CD8-positive, alpha-beta memory T cell (primary cell): ENCODE measurements at regions not wholly inside any gene's neighbourhood (a gene's known extent, or its start where the extent isn't known, plus 50 kb on each side); places are given as distances from the start of the nearest gene placed in this dataset.

Experiments used
- CTCF ChIA-PET: fragments of 350-600 bp; sonication (Branson Sonifier 250); formaldehyde crosslinking; loops from one replicate; lab custom pipeline; 2021; ENCODE audit warnings: antibody characterized with exemption; lab: Charles Lee
- POLR2A ChIA-PET: fragments of 350-600 bp; sonication (Branson Sonifier 250); formaldehyde crosslinking; loops from one replicate; lab custom pipeline; 2021; ENCODE audit warnings: antibody characterized with exemption; lab: Charles Lee
- DNase-seq, 5 donors: peaks; one replicate each; pipeline versions ENCODE4 v3.0.0 to v3.0.0-alpha.2; 2020 to 2022; ENCODE audit warnings: mixed read lengths in 1 of 5
- H3K27ac ChIP-seq: one replicate; pipeline ENCODE4 v1.7.0; 2013; ENCODE audit warnings: low read depth, mild to moderate bottlenecking, low read length, moderate library complexity
- H3K27me3 ChIP-seq: 2 replicates; pipeline ENCODE4 v1.7.0; 2013; ENCODE audit warnings: low read length, mild to moderate bottlenecking; ENCODE audit not compliant: insufficient read depth, poor library complexity, severe bottlenecking
- H3K36me3 ChIP-seq: 2 replicates; pipeline ENCODE4 v1.7.0; 2013; ENCODE audit warnings: mild to moderate bottlenecking, low read length, moderate library complexity; ENCODE audit not compliant: insufficient read depth
- H3K4me1 ChIP-seq: 2 replicates; pipeline ENCODE4 v1.7.0; 2013; ENCODE audit warnings: mild to moderate bottlenecking, low read length, moderate library complexity; ENCODE audit not compliant: insufficient read depth
- H3K4me3 ChIP-seq: 2 replicates; pipeline ENCODE4 v1.7.0; 2013; ENCODE audit warnings: mild to moderate bottlenecking, low read length
- H3K9me3 ChIP-seq: 2 replicates; pipeline ENCODE4 v1.7.0; 2013; ENCODE audit warnings: mild to moderate bottlenecking, low read length
- H3K27ac Mint-ChIP-seq, 8 donors: one replicate each; pipeline ENCODE4 v1.8.0; 2020 to 2021; ENCODE audit warnings: mixed read lengths in 8 of 8, mild to moderate bottlenecking in 6 of 8, inconsistent platforms in 3 of 8, moderate library complexity in 3 of 8
- H3K27me3 Mint-ChIP-seq, 2 donors: one replicate each; pipeline ENCODE4 v1.8.0; 2020 to 2021; ENCODE audit warnings: mixed read lengths in 2 of 2, mild to moderate bottlenecking in 1 of 2, moderate library complexity in 1 of 2
- H3K36me3 Mint-ChIP-seq, 3 donors: one replicate each; pipeline ENCODE4 v1.8.0; 2020 to 2021; ENCODE audit warnings: mixed read lengths in 3 of 3, inconsistent platforms in 1 of 3, mild to moderate bottlenecking in 1 of 3
- H3K4me1 Mint-ChIP-seq, 3 donors: one replicate each; pipeline ENCODE4 v1.8.0; 2020 to 2021; ENCODE audit warnings: mixed read lengths in 3 of 3, inconsistent platforms in 1 of 3, mild to moderate bottlenecking in 1 of 3
- H3K4me3 Mint-ChIP-seq, 7 donors: one replicate each; pipeline ENCODE4 v1.8.0; 2020 to 2021; ENCODE audit warnings: mixed read lengths in 7 of 7, mild to moderate bottlenecking in 6 of 7, moderate library complexity in 4 of 7, inconsistent platforms in 2 of 7
- H3K9me3 Mint-ChIP-seq, 5 donors: one replicate each; pipeline ENCODE4 v1.8.0; 2020 to 2022; ENCODE audit warnings: mixed read lengths in 5 of 5, mild to moderate bottlenecking in 3 of 5, moderate library complexity in 2 of 5, inconsistent platforms in 1 of 5

DNA sequence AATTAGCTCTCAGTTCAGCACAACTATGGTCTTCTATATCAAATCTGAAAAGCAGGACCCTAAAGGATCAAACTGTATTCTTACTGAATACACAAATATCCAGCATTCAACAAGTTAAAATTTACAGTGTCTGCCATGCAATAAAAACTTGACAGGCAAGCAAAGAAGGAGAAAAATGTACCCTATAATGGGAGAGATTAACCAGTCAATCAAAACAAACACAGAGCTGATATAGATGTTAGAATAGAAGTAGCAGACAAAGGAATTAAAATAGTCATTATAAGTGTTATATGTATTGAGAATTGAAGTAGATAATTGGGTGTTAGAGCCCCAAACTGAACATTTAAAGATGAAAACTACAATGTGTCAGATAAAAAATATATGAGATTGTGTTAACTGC is 914.9 kb downstream of the EPHA7 start:
- no peaks in the 10 kb centered on the region for H3K4me1 Mint-ChIP-seq
- H3K27me3 ChIP-seq, result no peaks in the 10 kb centered on the region
- no peak overlapping the region for H3K4me3 ChIP-seq
- no peak for DNase-seq
- peaks cover 0 to 37% (median 5%) of the 10 kb centered on the region in 5 donors for H3K9me3 Mint-ChIP-seq
- POLR2A ChIA-PET, result no interaction called here
- CTCF ChIA-PET, result no interaction called here
- H3K27ac ChIP-seq, result no peak overlapping the region
- H3K27me3 Mint-ChIP-seq, result no peaks in the 10 kb centered on the region
- no peak overlapping the region for H3K4me3 Mint-ChIP-seq
- H3K36me3 ChIP-seq, result no peaks in the 10 kb centered on the region
- H3K9me3 ChIP-seq, result no peaks in the 10 kb centered on the region
- no peaks in the 10 kb centered on the region for H3K36me3 Mint-ChIP-seq
- H3K4me1 ChIP-seq, result no peaks in the 10 kb centered on the region
- H3K27ac Mint-ChIP-seq, result no peak overlapping the region

DNA sequence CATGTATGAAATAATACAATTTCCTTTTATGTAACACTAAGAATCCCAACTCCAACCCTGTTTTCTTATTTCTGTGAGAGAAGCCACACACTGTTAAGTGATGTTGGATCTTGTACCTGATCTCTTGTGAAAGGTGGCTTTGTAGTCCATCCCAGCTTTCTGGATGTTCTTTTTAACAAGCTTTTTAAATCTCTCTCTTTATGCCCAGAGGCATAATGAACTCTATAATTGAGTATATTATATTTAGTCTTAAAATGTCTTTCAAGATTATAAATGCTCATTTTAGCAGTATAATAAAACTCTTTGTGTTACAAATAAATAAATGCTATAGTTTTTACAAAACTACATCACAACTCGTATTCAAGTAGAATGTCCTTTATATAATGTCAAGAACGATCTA is 922.1 kb downstream of the EPHA7 start:
- H3K9me3 Mint-ChIP-seq, result peaks cover 0 to 23% (median 3%) of the 10 kb centered on the region in 5 donors
- H3K4me3 ChIP-seq, result no peak overlapping the region
- no peaks in the 10 kb centered on the region for H3K27me3 ChIP-seq
- no peak overlapping the region for H3K27ac ChIP-seq
- no peak overlapping the region for H3K4me3 Mint-ChIP-seq
- no peaks in the 10 kb centered on the region for H3K36me3 Mint-ChIP-seq
- no peak overlapping the region for H3K27ac Mint-ChIP-seq
- POLR2A ChIA-PET, result no interaction called here
- no peaks in the 10 kb centered on the region for H3K9me3 ChIP-seq
- H3K36me3 ChIP-seq, result no peaks in the 10 kb centered on the region
- CTCF ChIA-PET, result no interaction called here
- H3K27me3 Mint-ChIP-seq, result no peaks in the 10 kb centered on the region
- DNase-seq, result no peak
- no peaks in the 10 kb centered on the region for H3K4me1 ChIP-seq
- no peaks in the 10 kb centered on the region for H3K4me1 Mint-ChIP-seq

GRCh38 chr6:92496527-92496926 is 922.8 kb downstream of the EPHA7 start:
- H3K4me3 Mint-ChIP-seq, result no peak overlapping the region
- no peaks in the 10 kb centered on the region for H3K4me1 Mint-ChIP-seq
- H3K36me3 Mint-ChIP-seq, result no peaks in the 10 kb centered on the region
- no peak for DNase-seq
- H3K4me1 ChIP-seq, result no peaks in the 10 kb centered on the region
- POLR2A ChIA-PET, result no interaction called here
- no peaks in the 10 kb centered on the region for H3K27me3 Mint-ChIP-seq
- H3K27ac ChIP-seq, result no peak overlapping the region
- CTCF ChIA-PET, result no interaction called here
- no peaks in the 10 kb centered on the region for H3K9me3 ChIP-seq
- H3K36me3 ChIP-seq, result no peaks in the 10 kb centered on the region
- H3K27me3 ChIP-seq, result no peaks in the 10 kb centered on the region
- H3K27ac Mint-ChIP-seq, result no peak overlapping the region
- H3K4me3 ChIP-seq, result no peak overlapping the region
- H3K9me3 Mint-ChIP-seq, result peaks cover 0 to 23% (median 3%) of the 10 kb centered on the region in 5 donors

DNA sequence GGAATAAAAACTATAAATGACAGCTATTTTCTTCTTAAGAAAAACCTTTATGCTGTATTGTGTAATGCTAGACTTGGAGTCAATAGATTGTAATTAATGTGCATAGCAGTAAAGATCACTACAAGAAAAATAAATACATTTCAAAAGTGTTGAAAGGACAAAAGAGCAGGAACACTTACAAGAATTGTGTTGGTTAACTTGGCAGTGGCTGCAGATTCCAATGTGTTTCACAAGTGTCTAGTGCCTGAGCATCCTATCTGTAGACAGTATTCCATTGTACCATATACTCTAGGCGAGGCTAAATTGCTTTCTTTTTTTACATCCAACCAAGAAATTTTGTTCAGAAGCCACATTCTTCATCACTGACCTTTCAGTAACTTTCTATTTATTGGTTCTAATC is 924.1 kb downstream of the EPHA7 start:
- Histone ChIP-seq H3K36me3 (no peaks in the 10 kb centered on the region), H3K9me3 (no peaks in the 10 kb centered on the region), H3K4me3 (no peak overlapping the region), H3K4me1 (no peaks in the 10 kb centered on the region), H3K27me3 (no peaks in the 10 kb centered on the region), H3K27ac (no peak overlapping the region)
- no peak overlapping the region for H3K27ac Mint-ChIP-seq
- no peaks in the 10 kb centered on the region for H3K4me1 Mint-ChIP-seq
- H3K27me3 Mint-ChIP-seq, result no peaks in the 10 kb centered on the region
- ChIA-PET CTCF (no interaction called here), POLR2A (no interaction called here)
- H3K4me3 Mint-ChIP-seq, result no peak overlapping the region
- no peak for DNase-seq
- H3K9me3 Mint-ChIP-seq, result peaks cover 0 to 12% (median 3%) of the 10 kb centered on the region in 5 donors
- no peaks in the 10 kb centered on the region for H3K36me3 Mint-ChIP-seq

DNA sequence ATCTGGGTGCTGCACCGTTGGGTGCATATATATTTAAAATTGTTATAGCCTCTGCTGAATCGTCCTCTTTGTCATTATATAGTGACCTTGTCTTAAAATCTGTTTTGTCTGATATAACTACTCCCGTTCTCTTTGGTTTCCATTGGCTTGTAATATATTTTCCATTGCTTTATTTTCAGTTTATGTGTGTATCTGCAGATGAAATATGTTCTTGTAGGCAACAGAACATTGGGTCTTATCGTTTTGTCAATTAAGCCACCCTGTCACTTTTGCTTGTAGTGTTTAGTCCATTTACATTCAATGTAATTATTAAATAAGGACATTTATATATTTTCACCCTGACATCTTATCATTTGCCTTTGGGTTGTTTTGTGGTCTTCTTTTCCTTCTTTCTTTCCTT is 933.9 kb downstream of the EPHA7 start:
- Histone ChIP-seq H3K27ac (no peak overlapping the region), H3K27me3 (no peaks in the 10 kb centered on the region), H3K36me3 (no peaks in the 10 kb centered on the region), H3K9me3 (no peaks in the 10 kb centered on the region), H3K4me1 (no peaks in the 10 kb centered on the region), H3K4me3 (no peak overlapping the region)
- Mint-ChIP-seq H3K36me3 (no peaks in the 10 kb centered on the region), H3K27me3 (peaks cover 0 to 1% of the 10 kb centered on the region in 2 donors), H3K4me1 (no peaks in the 10 kb centered on the region), H3K9me3 (peaks cover 5 to 17% (median 9%) of the 10 kb centered on the region in 5 donors), H3K27ac (no peak overlapping the region), H3K4me3 (no peak overlapping the region)
- CTCF ChIA-PET, result no interaction called here
- no peak for DNase-seq
- POLR2A ChIA-PET, result no interaction called here

DNA sequence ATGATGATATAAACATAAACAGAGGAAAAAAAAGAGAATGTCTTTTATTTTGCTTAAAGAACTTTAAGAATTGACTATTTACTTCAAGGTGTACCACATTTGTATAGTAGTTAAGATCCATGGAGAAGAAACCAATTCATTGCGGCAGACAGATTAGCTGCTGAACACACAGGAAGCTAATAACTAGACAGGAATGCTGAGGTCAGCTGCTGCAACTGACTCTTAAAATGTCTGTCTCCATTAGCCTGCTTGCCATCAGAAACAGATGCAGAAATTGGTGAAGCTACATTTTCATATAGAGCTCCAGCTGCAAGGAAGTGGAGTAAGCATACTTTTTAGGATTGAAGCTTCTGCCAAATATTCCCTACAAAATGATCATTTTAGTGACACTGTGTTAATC is 939.5 kb downstream of the EPHA7 start:
- no peaks in the 10 kb centered on the region for H3K27me3 Mint-ChIP-seq
- no peak overlapping the region for H3K4me3 Mint-ChIP-seq

GRCh38 chr6:92473056-92473455 is 946.3 kb downstream of the EPHA7 start:
- H3K4me1 ChIP-seq, result no peaks in the 10 kb centered on the region
- no peaks in the 10 kb centered on the region for H3K27me3 ChIP-seq
- ChIA-PET POLR2A (no interaction called here), CTCF (no interaction called here)
- Mint-ChIP-seq H3K4me3 (no peak overlapping the region), H3K27ac (peak overlapping the region in 1 of 8 donors; percentile 34), H3K4me1 (no peaks in the 10 kb centered on the region), H3K27me3 (no peaks in the 10 kb centered on the region), H3K9me3 (peaks cover 6 to 18% (median 13%) of the 10 kb centered on the region in 5 donors), H3K36me3 (no peaks in the 10 kb centered on the region)
- H3K9me3 ChIP-seq, result no peaks in the 10 kb centered on the region
- H3K4me3 ChIP-seq, result no peak overlapping the region
- no peak for DNase-seq
- H3K27ac ChIP-seq, result no peak overlapping the region
- H3K36me3 ChIP-seq, result no peaks in the 10 kb centered on the region

More for the DNA sequence above, 939.5 kb downstream of the EPHA7 start:
- no peaks in the 10 kb centered on the region for H3K36me3 ChIP-seq
- H3K4me1 ChIP-seq, result no peaks in the 10 kb centered on the region
- DNase-seq, result no peak
- H3K27ac Mint-ChIP-seq, result no peak overlapping the region
- H3K27me3 ChIP-seq, result no peaks in the 10 kb centered on the region
- CTCF ChIA-PET, result no interaction called here
- POLR2A ChIA-PET, result no interaction called here
- no peak overlapping the region for H3K4me3 ChIP-seq
- peaks cover 4 to 26% (median 9%) of the 10 kb centered on the region in 5 donors for H3K9me3 Mint-ChIP-seq
- H3K4me1 Mint-ChIP-seq, result no peaks in the 10 kb centered on the region
- no peak overlapping the region for H3K27ac ChIP-seq
- no peaks in the 10 kb centered on the region for H3K9me3 ChIP-seq
- H3K36me3 Mint-ChIP-seq, result no peaks in the 10 kb centered on the region

DNA sequence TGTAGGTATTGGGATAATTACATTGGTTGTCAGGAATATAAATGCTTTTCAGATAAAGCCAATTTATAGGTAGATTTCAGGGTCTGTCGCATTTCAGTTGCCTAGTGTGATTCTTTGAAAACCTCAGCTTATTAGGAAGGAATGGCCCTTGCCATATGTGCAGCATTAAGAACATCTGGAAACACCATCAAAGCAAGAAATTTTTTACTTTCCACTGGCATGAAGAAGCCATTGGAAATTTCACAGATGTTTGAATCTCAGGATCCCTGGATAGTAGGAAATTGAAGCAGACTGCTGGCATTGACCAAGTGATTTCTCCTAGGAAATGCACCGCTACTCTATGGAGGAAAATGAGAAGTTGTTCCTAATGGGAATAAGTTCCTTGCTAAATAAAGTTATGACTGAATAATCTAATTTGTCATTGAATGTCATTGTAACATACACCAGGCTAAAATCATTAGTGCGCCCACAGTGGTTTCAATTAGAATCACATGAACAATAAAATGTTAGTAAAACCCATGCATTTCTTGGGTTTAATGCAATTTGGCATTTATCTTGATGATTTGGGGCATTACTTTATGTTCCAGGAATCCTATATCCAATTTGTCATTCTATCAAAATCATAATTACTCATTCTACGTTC is 950.1 kb downstream of the EPHA7 start:
- CTCF ChIA-PET, result no interaction called here
- H3K4me3 ChIP-seq, result no peak overlapping the region
- no peaks in the 10 kb centered on the region for H3K4me1 Mint-ChIP-seq
- no peak for DNase-seq
- H3K27me3 ChIP-seq, result no peaks in the 10 kb centered on the region
- POLR2A ChIA-PET, result no interaction called here
- no peak overlapping the region for H3K27ac ChIP-seq
- peaks cover 8 to 22% (median 12%) of the 10 kb centered on the region in 5 donors for H3K9me3 Mint-ChIP-seq
- H3K9me3 ChIP-seq, result no peaks in the 10 kb centered on the region
- H3K36me3 Mint-ChIP-seq, result no peaks in the 10 kb centered on the region
- no peaks in the 10 kb centered on the region for H3K36me3 ChIP-seq
- no peaks in the 10 kb centered on the region for H3K4me1 ChIP-seq
- H3K4me3 Mint-ChIP-seq, result no peak overlapping the region
- no peak overlapping the region for H3K27ac Mint-ChIP-seq
- H3K27me3 Mint-ChIP-seq, result peaks cover 0 to 1% of the 10 kb centered on the region in 2 donors
